ENCODE measurements at regions not wholly inside any gene's neighbourhood (a gene's known extent, or its start where the extent isn't known, plus 50 kb on each side); places are given as distances from the start of the nearest gene placed in this dataset.

DNA sequence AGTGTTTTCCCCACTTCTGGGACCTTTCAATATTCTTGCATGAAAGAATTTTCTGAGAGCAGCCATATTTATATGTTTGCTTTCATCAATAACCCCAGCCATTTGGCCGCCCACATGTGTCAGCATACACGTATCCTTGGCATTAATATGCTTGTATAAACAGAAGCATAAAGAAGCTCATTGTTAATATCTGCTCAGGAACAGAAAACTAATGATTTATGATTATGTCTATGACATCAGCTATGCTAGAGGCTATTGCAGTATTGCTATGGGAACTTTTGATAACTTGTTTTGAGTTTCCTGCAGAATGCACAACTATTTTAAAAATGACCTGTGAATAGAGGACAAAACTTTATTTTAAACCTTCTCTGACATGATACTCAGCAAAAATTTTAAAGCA, 300.9 kb upstream of the MTPN start:
- TF ChIP-seq, protein P1, sequence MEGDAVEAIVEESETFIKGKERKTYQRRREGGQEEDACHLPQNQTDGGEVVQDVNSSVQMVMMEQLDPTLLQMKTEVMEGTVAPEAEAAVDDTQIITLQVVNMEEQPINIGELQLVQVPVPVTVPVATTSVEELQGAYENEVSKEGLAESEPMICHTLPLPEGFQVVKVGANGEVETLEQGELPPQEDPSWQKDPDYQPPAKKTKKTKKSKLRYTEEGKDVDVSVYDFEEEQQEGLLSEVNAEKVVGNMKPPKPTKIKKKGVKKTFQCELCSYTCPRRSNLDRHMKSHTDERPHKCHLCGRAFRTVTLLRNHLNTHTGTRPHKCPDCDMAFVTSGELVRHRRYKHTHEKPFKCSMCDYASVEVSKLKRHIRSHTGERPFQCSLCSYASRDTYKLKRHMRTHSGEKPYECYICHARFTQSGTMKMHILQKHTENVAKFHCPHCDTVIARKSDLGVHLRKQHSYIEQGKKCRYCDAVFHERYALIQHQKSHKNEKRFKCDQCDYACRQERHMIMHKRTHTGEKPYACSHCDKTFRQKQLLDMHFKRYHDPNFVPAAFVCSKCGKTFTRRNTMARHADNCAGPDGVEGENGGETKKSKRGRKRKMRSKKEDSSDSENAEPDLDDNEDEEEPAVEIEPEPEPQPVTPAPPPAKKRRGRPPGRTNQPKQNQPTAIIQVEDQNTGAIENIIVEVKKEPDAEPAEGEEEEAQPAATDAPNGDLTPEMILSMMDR (conservative IDR thresholded peaks at IDR 0.05; ENCODE audit: low read length): no peak
- TF ChIP-seq EZH2phosphoT487 (IDR thresholded peaks at IDR 0.05; ENCODE audit: borderline replicate concordance): no peak

Data from Loucy (cell line).